GM21529 (cell line): ENCODE measurements at regions not wholly inside any gene's neighbourhood (a gene's known extent, or its start where the extent isn't known, plus 50 kb on each side); places are given as distances from the start of the nearest gene placed in this dataset.
"Not testable (repeated sequence)": the region's sequence is repeated elsewhere in the genome, so short reads cannot be mapped to it uniquely, and the experiment has no call there.

ENCODE experiments used
- ATAC-seq: cut with Tn5 transposase; IDR thresholded peaks from one replicate; pipeline ENCODE4 v1.9.1; 2021; ENCODE audit not compliant: unreplicated experiment

DNA sequence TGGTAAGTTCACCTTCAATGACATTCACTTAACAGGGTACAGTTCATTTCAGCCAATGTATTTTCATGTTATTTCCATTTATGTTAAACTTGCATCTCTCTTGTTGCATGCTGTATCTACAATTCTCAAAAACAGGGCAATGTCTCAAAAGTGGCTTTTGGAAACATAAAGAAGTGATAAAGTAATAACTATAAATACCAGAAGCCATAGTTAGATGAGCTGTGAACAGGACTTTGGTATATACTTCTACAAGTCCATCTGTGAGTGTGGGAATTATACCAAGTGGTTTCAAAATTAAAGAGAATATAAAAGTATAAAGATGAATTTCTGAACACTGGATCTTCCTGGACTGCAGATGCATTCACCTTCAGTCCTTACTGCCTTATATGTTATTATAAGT lies 585.4 kb upstream of the PBX1 start:
- no peak for ATAC-seq

DNA sequence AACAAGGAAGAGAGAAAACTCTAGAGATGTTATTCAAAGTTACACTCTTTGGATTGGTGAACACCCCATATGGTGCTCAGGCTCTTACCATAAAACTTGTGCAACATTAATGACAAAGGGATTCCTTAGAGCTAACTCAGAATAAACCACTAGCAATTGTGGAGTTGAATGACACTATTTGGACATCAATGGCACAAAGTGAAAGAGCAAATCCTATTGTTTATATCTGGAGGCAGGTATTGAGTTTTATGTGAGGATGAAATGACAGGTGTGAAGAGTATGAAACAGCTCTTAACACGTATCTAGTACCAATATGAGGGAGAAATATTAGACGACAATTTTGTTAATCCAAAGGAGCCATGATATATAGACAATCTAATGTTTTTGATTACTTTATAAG lies 584.9 kb upstream of the PBX1 start:
- no peak for ATAC-seq

DNA sequence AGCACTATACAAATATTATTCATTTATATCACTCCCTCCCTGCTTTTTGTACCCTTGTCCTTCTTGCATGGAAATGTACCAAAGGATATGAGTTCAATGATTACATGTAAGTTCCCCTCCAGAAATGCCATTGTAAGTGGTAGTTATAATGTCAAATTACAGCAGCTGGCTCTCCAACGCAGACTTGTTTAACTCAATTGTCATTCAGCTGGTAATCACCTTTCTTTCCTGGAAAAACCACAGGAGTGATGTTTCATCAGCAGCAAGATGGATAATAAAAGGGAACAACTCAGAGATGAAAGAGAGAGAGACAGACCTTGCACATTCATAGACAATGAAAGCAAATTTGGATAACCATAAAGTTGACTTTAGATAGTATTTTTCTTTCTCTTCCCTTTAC lies 578.6 kb upstream of the PBX1 start:
- no peak for ATAC-seq

DNA sequence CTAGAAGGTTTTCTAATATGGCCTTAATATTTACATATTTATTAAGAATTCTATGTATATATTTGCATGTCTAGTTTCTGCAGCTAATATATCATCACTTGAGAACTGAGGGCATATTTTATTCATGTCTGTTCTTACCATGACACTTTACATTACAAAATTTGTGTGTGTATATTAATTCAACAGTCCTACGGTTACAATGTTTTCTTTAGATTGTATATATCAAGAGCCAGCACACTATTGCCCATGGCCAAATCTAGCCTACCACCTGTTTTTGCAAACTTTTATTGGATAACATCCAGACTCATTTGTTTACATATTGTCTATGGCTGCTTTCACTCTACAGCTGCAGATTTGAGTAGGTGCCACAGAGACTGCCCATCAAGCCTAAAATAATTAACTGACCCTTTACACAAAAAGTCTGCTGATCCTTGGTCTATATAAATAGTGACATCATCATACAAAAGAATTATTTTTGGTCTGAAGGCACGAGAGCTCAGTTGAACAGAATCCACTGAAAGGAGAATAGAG lies 577.4 kb upstream of the PBX1 start:
- ATAC-seq: no peak

DNA sequence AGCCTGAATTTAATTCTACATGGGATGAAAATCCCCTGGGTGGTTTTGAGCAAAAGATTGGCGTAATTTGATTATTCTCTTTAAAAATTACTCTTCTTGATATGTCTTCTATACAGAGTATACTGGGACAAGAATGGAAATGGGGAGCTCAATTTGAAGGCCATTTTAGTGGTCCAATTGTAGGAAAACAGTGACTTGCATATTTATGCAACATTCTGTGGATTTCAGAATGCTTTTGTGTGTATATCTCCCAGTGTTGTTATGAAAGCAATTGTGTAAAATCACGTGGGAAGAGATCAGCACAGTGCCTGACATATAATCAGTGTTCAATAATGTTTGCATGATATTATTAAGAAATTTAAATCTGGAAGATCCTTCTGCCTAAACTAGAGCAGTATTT lies 575.9 kb upstream of the PBX1 start:
- ATAC-seq: no peak

DNA sequence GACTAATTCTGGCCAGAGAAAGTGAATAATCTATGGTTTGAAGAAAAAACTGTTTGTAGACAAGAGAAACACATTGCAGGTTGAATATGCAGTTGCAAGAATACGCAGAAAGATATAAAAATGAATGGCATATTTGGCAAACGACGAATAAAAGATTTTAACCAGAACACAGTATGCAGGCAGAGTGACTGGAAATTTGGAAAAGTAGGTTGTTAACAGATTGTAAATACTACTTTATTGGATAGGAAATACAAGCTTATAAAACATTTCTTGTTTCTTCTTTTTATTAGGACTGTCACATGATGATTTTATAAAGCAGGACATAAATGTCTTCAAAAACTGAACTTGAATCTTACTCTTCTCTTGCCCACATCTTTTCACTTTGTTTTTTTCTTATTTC lies 573.3 kb upstream of the PBX1 start:
- no peak for ATAC-seq

DNA sequence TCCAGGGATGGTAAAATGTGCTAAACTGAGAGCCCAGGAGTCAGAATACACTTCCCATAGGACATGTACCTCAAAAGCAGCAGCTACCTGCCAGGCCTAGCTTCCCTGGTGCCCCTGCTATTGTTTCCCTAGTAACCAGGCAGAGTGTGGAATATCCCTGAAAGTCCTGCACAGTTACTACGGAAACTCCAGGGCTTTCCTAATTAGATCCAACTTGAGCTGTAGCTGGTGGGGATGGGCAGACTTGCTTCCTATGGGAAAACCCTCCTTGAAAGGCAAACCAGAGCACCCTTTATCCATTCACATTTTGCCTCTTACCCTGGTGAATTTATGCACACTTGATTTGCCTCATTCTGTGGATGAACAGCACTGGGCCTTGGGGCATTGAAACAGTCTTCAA lies 559.9 kb upstream of the PBX1 start:
- no peak for ATAC-seq

DNA sequence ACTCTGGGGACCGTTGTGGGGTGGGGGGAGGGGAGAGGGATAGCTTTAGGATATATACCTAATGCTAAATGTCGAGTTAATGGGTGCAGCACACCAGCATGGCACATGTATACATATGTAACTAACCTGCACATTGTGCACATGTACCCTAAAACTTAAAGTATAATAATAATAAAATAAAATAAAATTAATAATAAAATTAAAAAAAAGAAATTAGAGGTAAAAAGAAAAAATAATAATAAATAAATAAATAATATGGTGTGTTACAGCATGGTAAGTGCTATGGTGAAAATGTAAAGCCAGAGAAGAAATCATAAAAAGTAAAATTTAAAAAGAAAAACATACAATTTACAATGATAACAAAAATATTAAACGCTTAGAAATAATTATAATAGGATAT lies 552.8 kb upstream of the PBX1 start:
- ATAC-seq: not testable (repeated sequence)

DNA sequence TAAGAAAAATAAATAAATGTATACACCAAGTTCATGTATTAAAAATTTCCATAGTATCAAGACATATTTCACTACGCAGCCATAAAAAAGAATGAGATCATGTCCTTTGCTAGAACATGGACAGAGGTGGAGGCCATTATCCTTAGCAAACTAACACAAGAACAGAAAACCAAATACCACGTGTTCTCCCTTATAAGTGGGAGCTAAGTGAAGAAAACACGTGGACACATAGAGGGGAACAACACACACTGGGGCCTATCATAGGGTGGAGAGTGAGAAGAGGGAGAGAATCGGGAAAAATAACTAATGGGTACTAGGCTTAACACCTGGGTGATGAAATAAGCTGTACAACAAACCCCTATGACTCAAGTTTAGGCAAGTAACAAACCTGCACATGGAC lies 552.4 kb upstream of the PBX1 start:
- ATAC-seq: no peak

DNA sequence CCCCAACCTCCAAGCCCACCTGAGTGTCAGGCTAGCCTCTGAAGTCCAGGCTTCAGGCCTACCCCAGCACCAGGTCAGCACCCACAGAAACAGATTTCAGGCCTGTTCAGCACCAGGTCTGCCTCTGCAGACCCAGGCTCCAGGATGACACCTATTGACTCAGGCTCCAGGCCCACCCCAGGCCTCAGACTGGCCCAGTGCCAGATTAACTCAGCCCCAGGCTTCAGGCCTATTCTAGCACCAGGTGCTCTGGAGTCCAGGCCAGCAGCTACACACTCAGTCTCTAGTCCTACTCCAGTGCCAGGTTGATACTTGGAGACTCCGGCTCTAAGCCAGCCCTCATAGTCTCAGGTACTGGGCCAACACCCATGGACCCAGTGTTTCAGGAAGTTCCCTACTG lies 541.7 kb upstream of the PBX1 start:
- ATAC-seq: no peak

DNA sequence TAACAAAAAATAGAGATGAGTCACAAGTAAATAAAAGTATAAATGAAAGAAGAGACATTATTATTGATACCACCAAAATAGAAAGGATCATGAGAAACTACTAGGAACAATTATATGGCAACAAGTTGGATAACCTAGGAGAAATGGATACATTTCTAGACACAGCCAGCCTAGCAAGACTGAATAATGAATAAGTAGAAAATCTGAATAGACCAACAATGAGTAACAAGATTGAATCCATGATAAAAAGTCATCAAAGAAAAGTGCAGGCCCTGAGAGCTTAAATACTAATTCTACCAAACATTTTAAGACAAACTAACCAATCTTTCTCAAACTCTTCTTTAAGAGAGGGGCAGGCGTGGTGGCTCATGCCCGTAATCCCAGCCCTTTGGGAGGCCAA lies 538.6 kb upstream of the PBX1 start:
- ATAC-seq: no peak

DNA sequence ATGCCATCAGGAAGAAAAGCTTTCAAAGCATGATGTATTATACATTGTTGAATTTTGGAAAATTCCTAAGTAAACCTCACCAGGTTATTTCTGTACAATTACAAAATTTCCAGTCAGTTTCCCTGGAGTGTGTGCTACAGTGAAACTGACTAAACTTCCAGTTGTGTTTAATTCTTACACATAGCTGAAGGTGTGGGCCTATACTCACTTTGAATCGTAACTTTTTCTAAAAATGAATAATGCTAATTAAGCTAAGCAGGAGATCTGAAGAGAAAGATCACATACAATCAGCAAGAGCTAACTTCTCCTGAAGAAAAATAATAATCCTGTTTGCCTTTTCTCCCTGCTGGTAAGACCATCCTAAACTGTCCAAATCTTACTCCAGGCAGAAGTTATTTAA lies 537.2 kb upstream of the PBX1 start:
- no peak for ATAC-seq

DNA sequence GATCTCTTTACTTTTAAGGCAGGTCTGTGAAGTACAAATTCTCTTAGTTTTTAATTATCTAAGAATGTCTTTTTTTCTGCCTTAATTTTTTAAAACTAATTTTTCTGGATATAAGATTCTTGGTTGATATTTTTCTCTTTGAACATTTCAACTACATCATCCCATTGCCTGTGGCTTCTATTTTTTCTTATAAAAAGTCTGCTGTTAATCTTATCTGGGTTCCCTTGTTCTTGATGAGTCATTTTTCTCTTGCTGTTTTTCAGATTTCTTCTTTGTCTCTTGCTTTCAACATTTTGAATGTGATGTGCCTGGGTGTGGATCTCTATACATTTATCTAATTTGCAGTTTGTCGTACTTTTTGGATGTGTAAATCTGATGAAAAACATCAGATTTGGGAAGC lies 525.2 kb upstream of the PBX1 start:
- no peak for ATAC-seq

DNA sequence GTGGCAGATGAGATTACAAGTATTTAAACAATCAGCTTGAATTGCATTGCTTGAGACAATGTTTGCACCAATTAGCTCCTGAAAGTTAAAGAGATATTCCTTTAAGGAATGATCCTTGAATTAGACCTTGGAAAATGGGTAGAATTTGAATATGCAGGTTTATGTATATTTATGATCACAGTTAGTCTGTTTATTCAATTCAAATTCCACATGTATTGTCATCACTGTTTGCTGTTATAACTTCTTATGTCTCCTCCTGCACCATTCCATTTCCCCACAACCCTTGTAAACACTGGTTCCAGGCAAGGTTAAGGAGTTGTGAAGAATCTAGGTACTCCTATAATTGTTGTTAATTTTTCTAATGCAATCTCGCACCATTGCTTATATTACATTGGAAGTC lies 518.2 kb upstream of the PBX1 start:
- ATAC-seq: no peak

DNA sequence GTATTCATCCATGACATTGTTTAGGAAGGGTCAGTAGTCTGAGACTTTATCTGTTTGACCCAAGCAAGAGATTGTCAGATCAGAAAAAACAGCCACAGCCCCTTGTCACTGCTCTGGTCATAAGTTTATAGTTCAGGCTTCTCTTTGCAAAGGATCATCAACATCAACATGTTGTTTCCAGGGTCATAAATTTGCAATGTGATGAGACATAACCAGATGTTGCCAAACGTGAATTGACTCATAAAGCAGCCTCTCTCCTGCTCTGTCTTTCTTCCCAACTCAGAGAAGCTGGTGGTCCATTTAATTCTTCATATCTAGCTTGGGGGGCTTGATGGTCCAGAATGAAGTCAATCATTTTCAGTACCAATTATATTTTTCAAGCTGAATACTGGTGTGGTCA lies 507.2 kb upstream of the PBX1 start:
- ATAC-seq: no peak

DNA sequence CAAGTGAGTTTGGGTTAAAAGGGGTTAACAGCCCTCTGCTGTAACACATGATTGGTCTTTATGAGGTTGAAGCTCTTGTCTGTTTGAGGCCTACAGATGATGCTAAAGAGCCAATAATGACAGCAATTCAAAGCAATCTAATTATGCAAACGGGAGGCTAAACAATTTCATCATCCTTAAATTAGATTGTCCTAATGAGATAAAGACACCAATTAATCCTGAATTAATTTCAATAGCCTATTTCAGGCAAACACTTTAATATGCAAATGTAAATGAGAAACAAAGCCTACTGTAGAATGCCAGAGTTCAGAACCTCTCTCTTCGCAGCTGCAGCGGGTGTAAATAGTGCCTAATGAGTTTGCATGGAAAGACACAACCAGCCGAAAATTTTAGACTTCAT lies 504.7 kb upstream of the PBX1 start:
- ATAC-seq: no peak

DNA sequence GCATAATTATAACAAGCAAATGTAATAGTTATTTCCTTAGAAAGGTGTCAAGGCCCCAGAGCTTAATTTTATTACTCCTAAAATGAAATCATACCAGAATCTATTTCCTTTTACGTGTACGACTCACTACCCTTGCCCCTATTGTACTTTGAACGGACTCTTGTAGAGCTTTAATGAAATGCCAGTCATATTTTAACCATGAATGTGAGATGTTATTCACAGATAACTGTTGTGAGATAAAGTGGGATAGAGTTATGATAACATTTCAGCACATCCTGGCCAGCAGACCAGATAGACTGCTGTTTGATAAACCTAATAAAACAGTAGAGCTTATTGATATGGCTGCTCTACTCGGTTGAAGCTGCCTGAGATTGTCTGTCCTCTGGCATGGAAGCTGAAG lies 500.8 kb upstream of the PBX1 start:
- ATAC-seq: no peak

DNA sequence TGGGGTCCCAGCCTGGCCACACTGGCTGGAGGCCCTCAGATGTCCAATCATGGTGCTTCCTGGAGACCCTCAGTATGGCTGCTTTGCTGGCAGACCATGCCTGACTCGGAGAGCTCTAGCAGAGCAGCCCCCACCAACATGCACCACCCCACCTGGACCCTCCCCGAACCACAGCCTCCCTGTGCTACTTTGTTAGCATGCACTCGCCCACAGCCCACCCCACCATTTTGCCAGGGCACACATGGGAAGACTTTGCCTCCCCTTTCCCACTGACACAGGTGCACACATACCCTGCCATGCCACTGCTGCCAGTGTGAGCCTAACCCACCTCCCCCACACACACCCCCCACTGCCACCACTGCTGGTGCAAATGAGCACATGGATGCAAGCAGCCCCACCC lies 497.5 kb upstream of the PBX1 start:
- no peak for ATAC-seq

DNA sequence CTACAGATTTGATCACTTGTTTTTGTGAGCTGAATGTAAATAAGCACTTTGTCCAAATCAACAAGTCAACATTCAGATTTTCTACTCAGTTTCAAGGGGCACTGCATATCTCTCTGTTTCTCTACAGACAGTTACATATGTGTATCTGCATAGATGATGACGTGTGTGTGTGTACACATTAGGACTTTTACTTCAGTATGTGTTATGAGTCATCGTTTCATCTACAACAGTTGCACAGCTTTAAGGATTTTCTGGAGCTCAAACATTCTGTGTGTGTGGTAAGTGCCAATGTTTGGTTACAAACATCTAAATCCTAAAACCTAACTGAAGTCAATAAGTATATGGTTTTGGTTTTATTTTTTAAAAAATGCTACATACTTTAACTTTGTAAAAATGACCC lies 494.5 kb upstream of the PBX1 start:
- no peak for ATAC-seq

DNA sequence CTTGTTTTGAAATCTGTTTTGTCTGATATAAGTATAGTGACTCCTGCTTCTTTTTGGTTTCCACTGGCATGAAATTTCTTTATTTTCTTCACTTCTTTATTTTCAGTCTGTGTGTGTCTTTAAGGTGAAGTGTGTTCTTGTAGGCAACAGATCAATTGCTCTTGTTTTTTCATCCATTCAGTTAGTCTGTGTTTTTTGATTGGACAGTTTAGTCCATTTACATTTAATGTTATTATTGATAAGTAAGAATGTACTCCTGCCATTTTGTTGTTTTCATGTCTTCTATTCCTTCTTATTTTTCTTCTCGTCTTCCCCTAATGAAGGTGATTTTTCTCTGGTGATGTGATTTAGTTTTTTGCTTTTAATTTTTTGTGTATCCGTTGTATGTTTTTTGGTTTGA lies 487.7 kb upstream of the PBX1 start:
- no peak for ATAC-seq

DNA sequence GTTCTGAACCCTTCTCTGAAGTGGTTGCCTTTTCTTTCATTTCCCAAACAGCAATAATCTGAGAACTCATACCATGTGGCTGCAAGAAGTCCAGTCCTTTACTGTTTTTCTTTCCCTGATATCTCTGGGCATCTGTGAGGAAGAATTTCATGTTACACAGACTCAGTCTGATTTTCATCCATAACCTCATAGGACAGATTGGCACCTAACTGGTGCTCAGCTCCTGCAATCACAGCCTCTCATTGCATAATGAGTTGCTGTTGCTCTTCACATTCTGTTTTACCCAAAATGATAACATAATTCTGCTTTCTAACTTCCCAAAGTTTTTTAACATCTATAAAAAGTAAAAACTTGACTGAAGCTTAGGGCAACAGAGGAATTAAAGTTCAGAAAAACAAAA lies 472.2 kb upstream of the PBX1 start:
- no peak for ATAC-seq

DNA sequence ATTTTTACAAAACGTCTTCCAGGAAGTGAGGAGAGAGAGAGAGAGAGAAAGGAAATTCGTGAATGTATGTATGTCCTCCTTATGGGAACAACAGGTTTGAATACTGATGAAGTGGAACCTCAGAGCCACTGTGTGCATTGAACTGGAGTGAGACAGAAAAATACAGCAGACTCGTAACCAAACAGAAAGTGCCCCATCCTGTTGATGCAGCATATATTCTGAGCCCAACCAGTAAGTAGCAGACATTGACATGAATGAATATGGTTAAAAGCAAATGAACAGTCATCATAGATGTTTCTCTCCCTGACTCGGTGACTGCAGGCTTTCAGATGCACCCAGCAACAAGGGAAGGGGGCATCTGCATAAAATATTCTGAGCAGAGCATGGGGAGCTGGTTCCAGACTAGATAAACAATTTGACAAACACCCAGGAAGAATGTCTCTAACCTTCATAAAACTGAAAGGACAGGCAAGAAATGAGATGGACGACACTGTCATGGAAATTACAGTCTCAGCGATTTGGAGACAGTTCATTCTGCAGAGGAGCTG lies 471.0 kb upstream of the PBX1 start:
- ATAC-seq: no peak

DNA sequence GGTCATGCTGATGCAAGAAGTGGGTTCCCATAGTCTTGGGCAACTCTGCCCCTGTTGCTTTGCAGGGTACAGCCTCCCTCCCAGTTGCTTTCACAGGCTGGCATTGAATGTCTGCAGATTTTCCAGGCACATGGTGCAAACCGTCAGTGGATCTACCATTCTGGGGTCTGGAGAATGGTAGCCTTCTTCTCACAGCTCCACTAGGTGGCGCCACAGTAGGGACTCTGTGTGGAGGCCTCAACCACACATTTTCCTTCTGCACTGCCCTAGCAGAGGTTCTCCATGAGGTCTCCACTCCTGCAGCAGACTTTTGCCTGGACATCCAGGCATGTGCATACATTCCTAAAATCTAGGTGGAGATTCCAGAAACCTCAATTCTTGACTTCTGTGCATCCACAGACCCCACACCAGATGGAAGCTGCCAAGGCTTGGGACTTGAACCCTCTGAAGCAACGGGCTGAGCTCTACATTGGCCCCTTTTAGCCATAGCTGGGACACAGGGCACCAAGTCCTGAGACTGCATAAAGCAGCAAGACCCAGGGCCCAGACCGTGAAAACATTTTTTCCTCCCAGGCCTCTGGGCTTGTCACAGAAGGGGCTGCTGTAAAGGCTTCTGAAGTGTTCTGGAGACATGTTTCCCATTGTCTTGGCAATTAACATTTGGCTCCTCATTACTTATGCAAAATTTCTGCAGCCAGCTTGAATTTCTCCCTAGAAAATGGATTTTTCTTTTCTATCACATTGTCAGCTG lies 466.2 kb upstream of the PBX1 start:
- ATAC-seq: no peak
